PC-3 (cell line): ENCODE measurements at regions not wholly inside any gene's neighbourhood (a gene's known extent, or its start where the extent isn't known, plus 50 kb on each side); places are given as distances from the start of the nearest gene placed in this dataset.

Experiments
- CTCF ChIP-seq: fragments of 300-600 bp; sonication (generic); conservative IDR thresholded peaks from 2 replicates; pipeline ENCODE4 v1.5.1; 2017; ENCODE audit warnings: antibody characterized with exemption, low read depth, mild to moderate bottlenecking, low read length
- EZH2 ChIP-seq: fragments of 300-600 bp; sonication (generic); IDR thresholded peaks from one replicate; pipeline ENCODE4 v1.6.1; 2017; ENCODE audit warnings: antibody characterized with exemption, mild to moderate bottlenecking, low read length; ENCODE audit not compliant: unreplicated experiment

GRCh38 chr22:27641049-27641795 lies 160.3 kb downstream of the MN1 start:
- TF ChIP-seq CTCF (no peak), EZH2 (no peak)
